ENCODE measurements at regions not wholly inside any gene's neighbourhood (a gene's known extent, or its start where the extent isn't known, plus 50 kb on each side); places are given as distances from the start of the nearest gene placed in this dataset.

GRCh38 chr19:31450696-31451095 is 101.5 kb upstream of the TSHZ3 start:
- TF ChIP-seq REST (IDR thresholded peaks at IDR 0.05) (no peak), NPAS2 (CRISPR knock-in tag; IDR thresholded peaks at IDR 0.05; ENCODE audit: borderline replicate concordance) (no peak), POLR2A (IDR thresholded peaks at IDR 0.05; ENCODE audit: low read length) (no peak), HES2 (IDR thresholded peaks at IDR 0.05) (no peak), RNF2 (IDR thresholded peaks at IDR 0.05; ENCODE audit: borderline replicate concordance, low read depth) (no peak), TP53 (CRISPR knock-in tag; IDR thresholded peaks at IDR 0.05) (no peak), RCOR1 (IDR thresholded peaks at IDR 0.05; ENCODE audit: low read depth, low read length) (no peak), HEYL (CRISPR knock-in tag; IDR thresholded peaks at IDR 0.05) (no peak), KDM1A (IDR thresholded peaks at IDR 0.05; ENCODE audit: low read depth) (no peak), ZC3H11A (IDR thresholded peaks at IDR 0.05) (no peak), JUN (IDR thresholded peaks at IDR 0.05) (no peak), TFCP2L1 (CRISPR knock-in tag; IDR thresholded peaks at IDR 0.05) (no peak), FOXS1 (CRISPR knock-in tag; IDR thresholded peaks at IDR 0.05) (no peak), ZNF302 (CRISPR knock-in tag; IDR thresholded peaks at IDR 0.05) (no peak), CEBPB (IDR thresholded peaks at IDR 0.05) (no peak), CHD4 (IDR thresholded peaks at IDR 0.05; ENCODE audit: borderline replicate concordance) (no peak), EP300 (IDR thresholded peaks at IDR 0.05) (no peak), GATA3 (IDR thresholded peaks at IDR 0.05; ENCODE audit: borderline replicate concordance) (no peak)
- Histone ChIP-seq H3K9me3 (peaks cover 11% of the 10 kb centered on the region; the same call in 1 of the 3 replicates), H3K4me3 (no peak overlapping the region), H3K27ac (no peak overlapping the region), H3K4me1 (no peaks in the 10 kb centered on the region), H3K4me2 (no peak overlapping the region)
- ChIA-PET CTCF (interaction anchor here (1.8 kb wide), 1 partner anchor 9 kb away, joined by 4 read pairs; no protein-coding TSS in a partner anchor), POLR2A (no interaction called here)
- ATAC-seq, result no peak
- WGBS (ENCODE audit: missing lambda C conversion rate), result 27% methylated on average over 5 of the region's 5 CpGs
- DNase-seq (ENCODE audit: low read depth in 1 of 2, low spot score in 1 of 2), result no peak
- FAIRE-seq, result no peak

- FAIRE-seq (no peak), DNase-seq (ENCODE audit: low read depth in 1 of 2, low spot score in 1 of 2) (no peak), ATAC-seq (no peak)
- TF ChIP-seq RNF2 (IDR thresholded peaks at IDR 0.05; ENCODE audit: borderline replicate concordance, low read depth), result no peak
- no peak for TF ChIP-seq EHF (CRISPR knock-in tag; IDR thresholded peaks at IDR 0.05)
- TF ChIP-seq RCOR1 (IDR thresholded peaks at IDR 0.05; ENCODE audit: low read depth, low read length), result no peak
- no peak for TF ChIP-seq BHLHE40 (IDR thresholded peaks at IDR 0.05; ENCODE audit: low read depth, low read length)
- no peak for TF ChIP-seq PHF8 (IDR thresholded peaks at IDR 0.05; ENCODE audit: borderline replicate concordance, low read depth)
- WGBS (ENCODE audit: missing lambda C conversion rate), result 23% methylated on average over 10 of the region's 10 CpGs
- POLR2A ChIA-PET, result no interaction called here
- peaks cover 7% of the 10 kb centered on the region; the same call in 1 of the 3 replicates for H3K9me3 ChIP-seq
- no peak overlapping the region for H3K4me3 ChIP-seq
- CTCF ChIA-PET, result interaction anchor here (1.1 to 1.6 kb wide), 4 partner anchors 9 to 397 kb away, joined by 3 to 9 read pairs (median 5); no protein-coding TSS in a partner anchor
- no peak overlapping the region for H3K4me2 ChIP-seq
- H3K27ac ChIP-seq, result no peak overlapping the region
- H3K4me1 ChIP-seq, result no peaks in the 10 kb centered on the region
These were observed 102.6 kb upstream of the TSHZ3 start for GRCh38 chr19:31451686-31452330.

- no peak overlapping the region for H3K4me3 ChIP-seq
- no peaks in the 10 kb centered on the region for H3K9me3 ChIP-seq
- H3K4me2 ChIP-seq, result no peak overlapping the region
- 30% methylated on average over 3 of the region's 3 CpGs for WGBS (ENCODE audit: missing lambda C conversion rate)
- CTCF ChIA-PET, result interaction anchor here (1.5 to 2.2 kb wide), 2 partner anchors 8 to 9 kb away, joined by 4 to 9 read pairs; no protein-coding TSS in a partner anchor
- ATAC-seq (no peak; a peak in 1 of 6 replicates), FAIRE-seq (peak; percentile 91), DNase-seq (ENCODE audit: low read depth in 1 of 2, low spot score in 1 of 2) (no peak)
- POLR2A ChIA-PET, result no interaction called here
- no peaks in the 10 kb centered on the region for H3K4me1 ChIP-seq
- no peak overlapping the region for H3K27ac ChIP-seq
- TF ChIP-seq HOXB5 (CRISPR knock-in tag; IDR thresholded peaks at IDR 0.05) (no peak), EHF (CRISPR knock-in tag; IDR thresholded peaks at IDR 0.05) (no peak), FOSL2 (IDR thresholded peaks at IDR 0.05) (no peak), FOSL2 (CRISPR knock-in tag; IDR thresholded peaks at IDR 0.05) (no peak), TP53 (CRISPR knock-in tag; IDR thresholded peaks at IDR 0.05) (no peak), ELK1 (IDR thresholded peaks at IDR 0.05; ENCODE audit: low read depth, low read length) (no peak), CBX8 (IDR thresholded peaks at IDR 0.05) (no peak), JUN (IDR thresholded peaks at IDR 0.05) (no peak), PBX3 (IDR thresholded peaks at IDR 0.05) (no peak), RCOR1 (IDR thresholded peaks at IDR 0.05; ENCODE audit: low read depth, low read length) (no peak), ZSCAN20 (CRISPR knock-in tag; IDR thresholded peaks at IDR 0.05) (no peak)
These were observed 110.2 kb upstream of the TSHZ3 start for GRCh38 chr19:31459430-31459829.

All from A549 (cell line).